LNCaP clone FGC (cell line): ENCODE measurements at regions not wholly inside any gene's neighbourhood (a gene's known extent, or its start where the extent isn't known, plus 50 kb on each side); places are given as distances from the start of the nearest gene placed in this dataset.
"Not testable (repeated sequence)": the region's sequence is repeated elsewhere in the genome, so short reads cannot be mapped to it uniquely, and the experiment has no call there.

Experiments used
- DNase-seq: peaks from one replicate; pipeline ENCODE4 v3.0.0-alpha.2; 2011; ENCODE audit warnings: low read depth
- H3K4me3 ChIP-seq: 2 replicates; pipeline ENCODE4 v1.5.1; 2011; ENCODE audit warnings: mild to moderate bottlenecking, low read depth, low read length, control low read depth
- TF ChIP-seq, protein P1 (sequence below): IDR thresholded peaks from 2 replicates; pipeline ENCODE4 v1.5.1; 2012; ENCODE audit warnings: mild to moderate bottlenecking; ENCODE audit not compliant: control insufficient read depth, insufficient read depth; ENCODE audit errors: extremely low read depth

GRCh38 chrX:1086444-1087409 lies 125.7 kb downstream of the CRLF2 start:
- DNase-seq, result no peak
- H3K4me3 ChIP-seq, result no peak overlapping the region
- TF ChIP-seq, protein P1, sequence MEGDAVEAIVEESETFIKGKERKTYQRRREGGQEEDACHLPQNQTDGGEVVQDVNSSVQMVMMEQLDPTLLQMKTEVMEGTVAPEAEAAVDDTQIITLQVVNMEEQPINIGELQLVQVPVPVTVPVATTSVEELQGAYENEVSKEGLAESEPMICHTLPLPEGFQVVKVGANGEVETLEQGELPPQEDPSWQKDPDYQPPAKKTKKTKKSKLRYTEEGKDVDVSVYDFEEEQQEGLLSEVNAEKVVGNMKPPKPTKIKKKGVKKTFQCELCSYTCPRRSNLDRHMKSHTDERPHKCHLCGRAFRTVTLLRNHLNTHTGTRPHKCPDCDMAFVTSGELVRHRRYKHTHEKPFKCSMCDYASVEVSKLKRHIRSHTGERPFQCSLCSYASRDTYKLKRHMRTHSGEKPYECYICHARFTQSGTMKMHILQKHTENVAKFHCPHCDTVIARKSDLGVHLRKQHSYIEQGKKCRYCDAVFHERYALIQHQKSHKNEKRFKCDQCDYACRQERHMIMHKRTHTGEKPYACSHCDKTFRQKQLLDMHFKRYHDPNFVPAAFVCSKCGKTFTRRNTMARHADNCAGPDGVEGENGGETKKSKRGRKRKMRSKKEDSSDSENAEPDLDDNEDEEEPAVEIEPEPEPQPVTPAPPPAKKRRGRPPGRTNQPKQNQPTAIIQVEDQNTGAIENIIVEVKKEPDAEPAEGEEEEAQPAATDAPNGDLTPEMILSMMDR, result no peak

GRCh38 chrX:1085871-1086270 lies 126.6 kb downstream of the CRLF2 start:
- DNase-seq, H3K4me3 ChIP-seq: not testable (repeated sequence)

- no peak overlapping the region for H3K4me3 ChIP-seq
- TF ChIP-seq, protein P1, result no peak
- DNase-seq, result no peak
These were observed 127.8 kb downstream of the CRLF2 start for GRCh38 chrX:1084689-1085088.

DNA sequence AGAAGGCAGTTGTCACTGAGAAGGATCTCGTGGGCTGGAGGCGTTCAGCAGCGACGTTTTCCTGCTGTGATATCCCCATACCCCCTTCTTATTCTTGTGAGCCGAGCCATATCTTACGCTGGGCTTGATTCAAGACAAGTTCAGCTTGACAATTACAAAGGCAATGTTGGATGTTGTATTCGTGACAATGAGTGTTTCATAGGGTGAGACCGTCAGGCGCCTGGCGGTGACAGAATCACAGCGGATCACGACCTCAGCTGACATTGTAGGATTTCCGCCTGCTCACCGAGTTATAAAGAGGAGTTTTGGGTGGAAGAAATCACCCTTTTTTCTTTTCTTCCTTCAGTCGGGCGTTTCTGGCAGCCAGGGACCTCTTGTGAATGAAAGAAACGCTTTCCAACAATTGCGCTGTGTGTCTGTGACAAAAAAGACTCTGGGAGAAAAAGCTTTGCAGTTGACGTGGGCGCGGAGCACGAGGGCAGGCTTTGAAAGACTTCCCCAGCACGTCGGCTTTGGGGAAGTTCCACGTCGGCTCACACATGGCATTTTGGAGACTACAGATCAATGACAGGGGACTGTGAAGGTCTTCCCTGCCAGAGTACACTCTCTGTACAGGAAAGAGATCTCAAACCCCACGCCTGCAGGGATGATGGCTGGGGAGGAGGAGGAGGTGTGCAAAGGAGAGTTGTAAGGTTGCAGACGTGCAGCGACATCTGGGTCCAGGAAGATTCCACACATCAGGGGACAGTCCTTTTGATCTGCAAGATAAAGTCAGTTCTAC lies 135.4 kb downstream of the CRLF2 start:
- DNase-seq, result no peak
- TF ChIP-seq, protein P1, result no peak
- no peak overlapping the region for H3K4me3 ChIP-seq

- TF ChIP-seq, protein P1, result no peak
These were observed 136.7 kb downstream of the CRLF2 start for GRCh38 chrX:1075741-1076140.

GRCh38 chrX:1075156-1075555 lies 137.3 kb downstream of the CRLF2 start:
- TF ChIP-seq, protein P1, result no peak
- no peak overlapping the region for H3K4me3 ChIP-seq
- no peak for DNase-seq

More at GRCh38 chrX:1075741-1076140, 136.7 kb downstream of the CRLF2 start:
- H3K4me3 ChIP-seq, result no peak overlapping the region
- DNase-seq, result no peak

- H3K4me3 ChIP-seq, result no peak overlapping the region
- DNase-seq, result no peak
- TF ChIP-seq, protein P1, result no peak
These were observed 137.7 kb downstream of the CRLF2 start for GRCh38 chrX:1074755-1075154.
